ENCODE measurements at regions not wholly inside any gene's neighbourhood (a gene's known extent, or its start where the extent isn't known, plus 50 kb on each side); places are given as distances from the start of the nearest gene placed in this dataset.
"Not testable (repeated sequence)": the region's sequence is repeated elsewhere in the genome, so short reads cannot be mapped to it uniquely, and the experiment has no call there.

DNA sequence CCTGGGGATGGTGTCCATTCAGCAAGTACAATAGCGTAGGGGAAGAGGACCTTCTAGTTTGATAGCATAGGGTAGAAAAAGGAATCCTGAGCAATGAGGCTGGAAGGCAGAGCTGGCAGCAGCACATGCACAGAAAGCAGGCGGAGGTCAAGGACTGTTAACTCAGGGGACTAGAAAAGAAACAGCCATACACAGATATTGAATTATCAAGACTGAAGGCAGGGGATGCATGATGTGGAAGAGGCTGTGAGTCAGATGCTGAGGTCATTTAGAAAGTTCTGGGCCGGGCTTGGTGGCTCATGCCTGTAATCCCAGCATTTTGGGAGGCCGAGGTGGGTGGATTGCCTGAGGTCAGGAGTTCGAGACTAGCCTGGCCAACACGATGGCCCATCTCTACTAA is 65.6 kb downstream of the OPTC start:
- peak; percentile 91 for DNase-seq (ENCODE audit: low read depth)

DNA sequence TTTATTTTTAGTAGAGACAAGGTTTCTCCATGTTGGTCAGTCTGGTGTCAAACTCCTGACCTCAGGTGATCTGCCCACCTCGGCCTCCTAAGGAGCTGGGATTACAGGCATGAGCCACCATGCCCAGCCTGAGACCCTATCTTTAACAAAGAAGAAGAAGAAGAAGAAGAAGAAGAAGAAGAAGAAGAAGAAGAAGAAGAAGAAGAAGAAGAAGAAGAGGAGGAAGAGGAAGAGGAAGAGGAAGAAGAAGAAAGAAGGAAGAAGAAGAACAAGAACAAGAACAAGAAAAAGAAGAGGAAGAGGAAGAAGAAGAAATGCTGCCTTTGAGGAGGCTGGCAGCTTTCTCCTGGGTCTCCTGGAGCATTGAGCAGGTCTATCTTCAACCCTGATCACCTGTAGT is 64.9 kb upstream of the ATP2B4 start:
- not testable (repeated sequence) for DNase-seq (ENCODE audit: low read depth)

DNA sequence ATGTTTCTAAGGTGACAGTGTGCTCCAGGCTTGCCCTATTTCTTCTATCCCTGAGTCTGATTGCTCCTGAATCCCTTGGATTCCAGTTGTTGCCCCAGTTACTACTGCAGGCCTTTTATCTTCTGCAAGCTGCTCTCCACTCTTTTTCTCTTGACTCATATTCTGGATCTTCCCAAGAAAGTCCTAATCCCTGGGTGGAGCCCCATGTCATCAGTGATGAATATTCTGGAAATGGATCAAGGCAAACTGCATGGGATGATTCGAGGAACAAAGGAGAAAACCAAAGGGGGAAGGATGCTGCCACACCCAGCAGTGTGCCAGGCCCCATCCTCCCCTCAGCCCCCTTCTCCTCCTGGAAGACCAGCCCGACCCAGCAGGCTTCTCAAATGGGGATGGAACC is 63.3 kb upstream of the ATP2B4 start:
- DNase-seq (ENCODE audit: low read depth) = no peak

DNA sequence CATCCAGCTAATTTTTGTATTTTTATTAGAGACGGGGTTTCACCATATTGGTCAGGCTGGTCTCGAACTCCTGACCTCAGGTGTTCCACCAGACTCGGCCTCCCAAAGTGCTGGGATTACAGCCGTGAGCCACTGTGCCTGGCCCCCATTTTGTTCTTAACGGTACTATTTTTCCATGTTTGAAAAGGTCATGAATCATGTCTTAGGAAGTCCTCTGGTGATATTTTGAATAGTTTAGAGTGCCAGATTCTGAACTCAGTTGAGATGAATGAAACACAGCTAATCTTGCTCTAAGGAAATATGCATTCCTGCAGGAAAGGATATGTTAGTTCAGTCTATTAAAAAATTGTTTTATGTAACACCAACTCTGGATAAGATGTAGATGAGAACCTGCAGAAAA is 62.6 kb upstream of the ATP2B4 start:
- no peak for DNase-seq (ENCODE audit: low read depth)

DNA sequence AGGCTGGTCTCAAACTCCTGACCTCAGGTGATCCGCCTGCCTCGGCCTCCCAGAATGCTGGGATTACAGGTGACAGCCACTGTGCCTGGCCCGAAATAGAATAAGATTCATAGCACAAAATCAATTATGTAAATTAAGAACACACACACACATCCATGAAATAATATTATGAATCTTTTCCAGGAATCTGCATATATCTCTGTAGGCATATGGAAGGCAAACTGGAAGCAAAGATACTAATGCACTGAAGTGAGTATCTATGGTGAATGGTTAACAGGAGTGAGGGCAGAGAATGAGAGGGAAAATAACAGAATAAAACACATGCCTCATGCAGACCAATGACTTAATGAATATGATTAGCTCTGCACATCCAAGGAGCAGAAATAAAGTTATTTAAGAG is 61.6 kb upstream of the ATP2B4 start:
- DNase-seq (ENCODE audit: low read depth) = no peak

DNA sequence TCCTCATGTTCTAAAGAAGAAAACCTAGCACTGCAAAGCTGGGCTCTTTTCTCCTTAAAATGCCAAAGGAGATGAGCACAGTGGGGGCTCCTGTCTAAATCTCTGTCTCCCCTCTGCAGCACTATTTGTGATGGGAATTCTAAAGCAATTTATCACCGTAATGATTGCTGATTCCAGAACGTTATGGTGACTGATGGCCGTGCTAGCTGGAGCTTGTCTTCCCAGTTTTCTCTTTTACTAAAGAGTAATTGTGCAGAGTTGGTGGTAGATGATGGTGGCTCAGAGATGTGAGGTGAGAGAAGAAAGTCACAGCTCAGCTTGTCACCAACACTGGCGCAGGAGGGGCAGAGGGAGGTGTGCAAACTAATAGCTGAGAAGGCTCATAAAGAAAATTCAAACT is 60.7 kb upstream of the ATP2B4 start:
- DNase-seq (ENCODE audit: low read depth) = no peak

DNA sequence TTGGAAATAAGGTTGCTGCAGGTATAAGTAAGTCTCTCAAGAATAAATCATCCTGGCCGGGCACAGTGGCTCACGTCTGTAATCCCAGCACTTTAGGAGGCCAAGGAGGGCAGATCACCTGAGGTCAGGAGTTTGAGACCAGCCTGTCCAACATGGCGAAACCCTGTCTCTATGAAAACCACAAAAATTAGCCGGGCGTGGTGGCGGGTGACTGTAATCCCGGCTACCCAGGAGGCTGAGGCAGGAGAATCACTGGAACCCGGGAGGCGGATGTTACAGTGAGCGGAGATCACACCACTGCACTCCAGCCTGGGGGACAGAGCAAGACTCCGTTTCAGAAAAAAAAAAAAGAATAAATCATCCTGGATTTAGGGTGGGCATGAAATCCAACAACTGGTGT is 59.7 kb upstream of the ATP2B4 start:
- DNase-seq (ENCODE audit: low read depth) = not testable (repeated sequence)

DNA sequence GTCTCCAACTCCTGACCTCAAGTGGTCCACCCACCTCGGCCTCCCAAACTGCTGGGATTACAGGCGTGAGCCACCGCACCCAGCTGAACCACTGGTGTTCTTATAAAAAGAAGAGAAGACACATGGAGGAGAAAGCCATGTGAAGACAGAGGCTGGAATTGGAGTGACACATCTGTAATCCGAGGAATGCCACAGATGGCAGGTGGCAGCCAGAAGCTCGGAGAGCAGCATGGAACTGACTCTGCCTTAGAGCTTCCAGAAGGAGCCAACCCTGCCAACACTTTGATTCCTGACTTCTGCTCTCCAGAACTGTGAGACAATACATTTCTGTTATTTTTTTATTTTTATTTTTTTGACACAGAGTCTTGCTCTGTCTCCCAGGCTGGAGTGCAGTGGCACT is 59.0 kb upstream of the ATP2B4 start:
- DNase-seq (ENCODE audit: low read depth) = peak; percentile 50

DNA sequence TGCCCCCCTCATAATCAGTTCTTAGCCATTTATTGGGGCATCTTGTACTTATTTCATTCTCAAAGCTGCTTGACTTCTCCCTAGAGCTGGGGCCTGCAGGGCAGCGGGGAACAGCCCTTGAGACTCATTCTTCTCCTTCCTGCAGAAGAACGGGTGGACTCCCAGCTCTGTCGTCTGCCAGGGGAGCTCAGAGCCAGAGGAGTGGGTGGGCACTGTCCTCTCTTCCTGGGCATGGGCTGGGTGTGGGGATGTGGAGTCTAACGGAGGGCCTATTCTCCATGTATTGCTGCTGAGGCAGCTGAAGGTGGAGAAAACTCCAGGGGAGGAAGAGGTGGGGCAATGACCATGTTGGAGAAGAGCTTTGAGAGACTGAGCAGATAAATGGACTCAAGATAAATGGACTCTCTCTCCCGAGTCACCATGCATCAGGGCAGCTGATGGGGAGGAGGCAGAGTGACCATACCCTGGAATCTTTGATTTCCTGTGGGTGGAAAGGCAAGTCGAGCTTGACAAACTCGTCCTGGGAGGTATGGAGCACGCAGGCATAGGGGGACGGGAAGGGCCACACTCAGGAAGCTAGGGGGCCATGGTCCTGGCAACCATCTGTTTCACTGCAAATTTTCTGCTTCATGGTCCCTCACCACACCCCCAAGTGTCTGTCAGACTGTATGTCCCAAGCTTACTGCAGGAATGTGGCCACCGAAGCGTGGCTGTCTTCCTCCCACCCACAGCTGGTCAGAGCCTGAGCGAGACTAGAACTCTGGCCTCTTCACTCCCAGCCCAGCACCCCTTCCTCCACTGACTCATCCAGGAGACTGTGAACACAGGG is 56.9 kb upstream of the ATP2B4 start:
- peak; percentile 55 for DNase-seq (ENCODE audit: low read depth)

DNA sequence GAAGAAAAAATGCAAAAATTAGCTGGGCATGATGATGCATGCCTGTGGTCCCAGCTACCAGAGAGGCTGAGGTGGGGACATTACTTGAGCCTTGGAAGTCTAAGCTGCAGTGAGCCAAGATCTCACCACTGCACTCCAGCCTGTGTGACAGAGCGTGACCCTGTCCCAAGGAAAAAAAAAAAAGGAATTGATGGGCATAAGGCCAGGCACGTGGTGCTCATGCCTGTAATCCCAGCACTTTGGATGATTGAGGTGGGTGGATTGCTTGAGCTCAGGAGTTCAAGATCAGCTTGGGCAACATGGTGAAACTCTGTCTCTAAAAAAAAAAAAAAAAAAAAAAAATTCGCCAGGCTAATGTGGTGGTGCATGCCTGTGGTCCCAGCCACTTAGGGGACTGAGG is 55.8 kb upstream of the ATP2B4 start:
- DNase-seq (ENCODE audit: low read depth) = no peak

DNA sequence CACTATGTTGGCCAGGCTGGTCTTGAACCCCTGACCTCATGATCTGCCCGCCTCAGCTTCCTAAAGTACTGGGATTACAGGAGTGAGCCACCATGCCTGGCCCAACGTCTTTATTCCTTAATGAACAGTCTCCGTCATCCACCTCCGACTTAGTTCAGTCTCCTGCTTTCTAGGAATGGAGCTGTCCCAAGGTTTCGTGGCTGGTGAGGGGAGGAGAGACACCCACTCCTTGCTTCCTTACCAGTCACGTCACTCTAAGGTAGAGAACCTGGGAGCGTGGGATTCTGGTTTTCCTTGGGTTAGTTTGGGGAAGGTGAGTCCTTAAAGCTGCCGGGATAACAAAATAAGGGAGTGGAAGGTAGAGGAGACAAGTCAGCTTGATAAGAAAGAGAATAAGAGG is 55.0 kb upstream of the ATP2B4 start:
- no peak for DNase-seq (ENCODE audit: low read depth)

DNA sequence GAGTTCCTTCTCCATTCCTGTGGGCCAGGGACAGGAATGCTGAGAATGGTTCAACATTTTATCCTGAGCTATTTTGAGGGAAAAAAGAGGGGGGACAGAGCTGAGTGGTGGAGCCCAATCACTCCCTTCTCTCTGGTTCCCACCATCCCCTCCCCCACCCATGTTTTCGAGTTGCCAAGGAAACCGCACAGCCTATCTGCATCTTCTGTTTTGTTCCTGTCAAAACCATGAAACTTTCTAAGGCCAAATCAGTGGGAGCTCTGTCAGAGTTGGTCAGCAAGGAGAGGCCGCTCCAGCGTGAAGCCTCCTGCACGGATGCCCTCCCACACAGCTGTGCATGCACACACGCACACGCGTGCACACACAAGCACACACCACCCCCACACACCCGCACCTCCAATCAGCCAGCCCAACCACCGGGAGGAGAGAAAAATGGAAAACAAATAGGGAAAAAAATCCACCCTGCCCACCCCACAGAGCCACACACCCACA is 54.5 kb upstream of the ATP2B4 start:
- DNase-seq (ENCODE audit: low read depth) = peak; percentile 21

DNA sequence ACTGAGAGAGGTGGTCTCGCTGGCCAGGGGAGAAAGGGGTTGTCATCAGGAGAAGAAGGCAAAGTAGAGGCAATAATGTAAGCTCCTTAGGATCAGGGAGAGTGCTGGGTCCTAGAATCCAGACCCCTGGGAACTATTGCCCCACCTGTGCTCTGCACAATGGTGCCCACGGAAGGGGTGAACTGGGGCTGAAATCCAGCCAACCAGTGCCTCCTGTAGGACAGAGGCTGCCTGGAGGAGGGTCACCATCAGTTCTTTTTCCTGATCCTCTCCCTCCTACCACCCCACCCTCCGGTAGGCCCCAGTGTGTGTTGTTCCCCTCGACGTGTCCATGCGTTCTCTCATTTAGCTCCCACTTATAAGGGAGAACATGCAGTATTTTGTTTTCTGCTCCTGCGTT is 52.9 kb upstream of the ATP2B4 start:
- no peak for DNase-seq (ENCODE audit: low read depth)

Measured in myocyte (in vitro differentiated cells).